ENCODE measurements at regions not wholly inside any gene's neighbourhood (a gene's known extent, or its start where the extent isn't known, plus 50 kb on each side); places are given as distances from the start of the nearest gene placed in this dataset.

DNA sequence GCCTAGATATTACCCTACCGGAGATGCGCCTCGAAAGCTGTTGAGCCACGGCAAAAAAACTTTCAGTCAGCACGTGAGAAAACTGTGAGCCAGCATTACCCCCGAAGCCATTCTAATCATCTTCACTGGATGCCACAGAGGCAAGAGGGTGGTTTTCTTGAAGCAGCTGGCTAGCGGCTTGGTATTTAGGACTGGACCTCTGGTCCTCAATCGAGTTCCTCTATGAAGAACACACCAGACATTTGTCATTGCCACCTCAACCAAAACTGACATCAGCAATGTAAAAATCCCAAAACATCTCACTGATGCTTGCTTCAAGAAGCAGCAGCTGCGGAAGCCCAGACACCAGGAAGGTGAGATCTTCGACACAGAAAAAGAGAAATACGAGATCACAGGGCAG is 52.8 kb upstream of the SLC66A3 start:
- Histone ChIP-seq H3K4me1 (no peaks in the 10 kb centered on the region), H3K4me3 (replicated peaks in 1 of 3) (no peak overlapping the region), H3K9me3 (no peaks in the 10 kb centered on the region), H3K27ac (no peak overlapping the region), H3K27me3 (no peaks in the 10 kb centered on the region), H3K36me3 (no peaks in the 10 kb centered on the region)
- intact Hi-C loops (cut with DNase I), result no loop called here
- TF ChIP-seq, protein P1, sequence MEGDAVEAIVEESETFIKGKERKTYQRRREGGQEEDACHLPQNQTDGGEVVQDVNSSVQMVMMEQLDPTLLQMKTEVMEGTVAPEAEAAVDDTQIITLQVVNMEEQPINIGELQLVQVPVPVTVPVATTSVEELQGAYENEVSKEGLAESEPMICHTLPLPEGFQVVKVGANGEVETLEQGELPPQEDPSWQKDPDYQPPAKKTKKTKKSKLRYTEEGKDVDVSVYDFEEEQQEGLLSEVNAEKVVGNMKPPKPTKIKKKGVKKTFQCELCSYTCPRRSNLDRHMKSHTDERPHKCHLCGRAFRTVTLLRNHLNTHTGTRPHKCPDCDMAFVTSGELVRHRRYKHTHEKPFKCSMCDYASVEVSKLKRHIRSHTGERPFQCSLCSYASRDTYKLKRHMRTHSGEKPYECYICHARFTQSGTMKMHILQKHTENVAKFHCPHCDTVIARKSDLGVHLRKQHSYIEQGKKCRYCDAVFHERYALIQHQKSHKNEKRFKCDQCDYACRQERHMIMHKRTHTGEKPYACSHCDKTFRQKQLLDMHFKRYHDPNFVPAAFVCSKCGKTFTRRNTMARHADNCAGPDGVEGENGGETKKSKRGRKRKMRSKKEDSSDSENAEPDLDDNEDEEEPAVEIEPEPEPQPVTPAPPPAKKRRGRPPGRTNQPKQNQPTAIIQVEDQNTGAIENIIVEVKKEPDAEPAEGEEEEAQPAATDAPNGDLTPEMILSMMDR (IDR thresholded peaks at IDR 0.05), result no peak
- no peak for TF ChIP-seq POLR2A (IDR thresholded peaks at IDR 0.05)
- 82 to 86% methylated on average over 11 of the region's 11 CpGs for WGBS, 2 donors
- DNase-seq, result no peak

DNA sequence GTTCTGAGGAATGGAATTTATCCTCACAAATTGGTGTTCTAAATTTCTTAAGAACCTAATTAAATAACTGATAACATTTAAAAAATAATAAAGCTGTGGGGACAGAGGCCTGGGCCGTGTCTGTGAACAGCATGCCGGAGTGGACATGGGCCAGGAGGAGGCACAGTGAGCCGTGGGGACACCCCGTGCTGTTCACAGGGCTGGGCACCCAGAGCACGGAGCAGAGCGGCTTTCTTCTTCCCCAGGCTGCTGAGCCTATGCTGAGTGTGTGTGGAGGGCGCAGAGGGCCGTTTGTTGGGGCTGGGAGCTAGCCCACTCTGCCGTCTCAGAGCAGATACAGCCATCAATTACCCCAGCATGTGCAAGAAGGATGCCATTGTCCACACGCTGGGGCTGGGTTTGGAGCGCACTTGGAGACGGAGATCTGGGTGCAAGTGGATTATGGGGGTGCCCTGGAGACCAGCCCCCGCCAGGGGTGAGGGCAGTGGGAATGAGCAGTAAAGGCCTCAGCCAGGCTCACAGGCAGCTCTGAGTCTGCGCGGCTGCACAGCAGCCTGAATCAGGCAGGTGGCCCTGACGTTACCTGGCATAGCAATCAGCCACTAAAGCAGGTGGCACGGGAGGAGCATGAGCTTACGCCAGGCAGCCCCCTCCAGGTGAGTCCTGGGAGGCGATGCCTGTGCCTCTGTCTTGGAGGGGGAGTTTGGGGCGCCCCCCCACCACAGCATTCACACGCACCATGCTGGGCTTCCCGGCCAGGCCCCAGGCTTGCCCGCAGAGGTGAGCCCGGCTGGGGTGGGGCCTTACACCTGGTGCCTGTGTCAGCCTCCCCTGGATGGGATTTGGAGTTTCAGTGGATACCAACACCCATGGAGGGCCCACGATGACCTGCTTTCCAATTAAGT is 52.1 kb upstream of the SLC66A3 start:
- no peaks in the 10 kb centered on the region for H3K36me3 ChIP-seq
- DNase-seq, result no peak
- no peak overlapping the region for H3K27ac ChIP-seq
- TF ChIP-seq, protein P1 (IDR thresholded peaks at IDR 0.05), result no peak
- no peak for TF ChIP-seq POLR2A (IDR thresholded peaks at IDR 0.05)
- WGBS, 2 donors, result 80 to 85% methylated on average over 18 to 20 of the region's 25 CpGs
- H3K27me3 ChIP-seq, result no peaks in the 10 kb centered on the region
- H3K4me3 ChIP-seq (replicated peaks in 1 of 3), result no peak overlapping the region
- intact Hi-C loops (cut with DNase I), result no loop called here
- H3K9me3 ChIP-seq, result no peaks in the 10 kb centered on the region
- no peaks in the 10 kb centered on the region for H3K4me1 ChIP-seq

DNA sequence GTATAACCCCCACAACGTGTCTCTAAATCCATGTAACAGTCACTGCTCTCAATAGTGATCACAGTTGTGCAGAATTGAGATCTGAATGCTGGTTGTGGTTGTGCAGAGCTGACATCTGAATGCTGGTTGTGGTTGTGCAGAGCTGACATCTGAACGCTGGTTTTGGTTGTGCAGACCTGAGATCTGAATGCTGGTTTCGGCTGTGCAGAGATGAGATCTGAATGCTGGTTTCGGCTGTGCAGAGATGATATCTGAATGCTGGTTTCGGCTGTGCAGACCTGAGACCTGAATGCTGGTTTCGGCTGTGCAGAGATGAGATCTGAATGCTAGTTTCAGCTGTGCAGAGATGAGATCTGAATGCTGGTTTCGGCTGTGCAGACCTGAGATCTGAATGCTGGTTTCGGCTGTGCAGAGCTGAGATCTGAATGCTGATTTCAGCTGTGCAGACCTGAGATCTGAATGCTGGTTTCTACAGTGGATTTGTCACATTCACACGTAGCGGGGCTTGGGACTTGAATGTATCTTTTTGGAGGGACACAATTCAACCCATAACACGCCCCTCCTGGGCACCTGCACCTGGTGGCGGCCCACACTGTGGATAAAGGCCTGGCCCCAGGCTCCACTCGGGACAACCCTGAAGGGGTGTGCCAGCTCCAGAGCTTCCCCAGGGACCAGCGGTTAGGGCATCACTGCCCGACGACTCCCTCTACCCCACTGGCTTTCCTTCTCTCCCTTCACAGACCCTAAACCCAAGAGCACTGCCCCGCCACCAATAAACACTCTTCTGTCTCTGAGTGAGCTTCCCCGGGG is 51.1 kb upstream of the SLC66A3 start:
- DNase-seq, result no peak
- Histone ChIP-seq H3K4me3 (replicated peaks in 1 of 3) (no peak overlapping the region), H3K27me3 (no peaks in the 10 kb centered on the region), H3K27ac (no peak overlapping the region), H3K9me3 (no peaks in the 10 kb centered on the region), H3K36me3 (no peaks in the 10 kb centered on the region), H3K4me1 (no peaks in the 10 kb centered on the region)
- TF ChIP-seq, protein P1 (IDR thresholded peaks at IDR 0.05), result no peak
- TF ChIP-seq POLR2A (IDR thresholded peaks at IDR 0.05), result no peak
- WGBS, 2 donors, result 87% methylated on average over 17 to 18 of the region's 18 CpGs
- intact Hi-C loops (cut with DNase I), result no loop called here

DNA sequence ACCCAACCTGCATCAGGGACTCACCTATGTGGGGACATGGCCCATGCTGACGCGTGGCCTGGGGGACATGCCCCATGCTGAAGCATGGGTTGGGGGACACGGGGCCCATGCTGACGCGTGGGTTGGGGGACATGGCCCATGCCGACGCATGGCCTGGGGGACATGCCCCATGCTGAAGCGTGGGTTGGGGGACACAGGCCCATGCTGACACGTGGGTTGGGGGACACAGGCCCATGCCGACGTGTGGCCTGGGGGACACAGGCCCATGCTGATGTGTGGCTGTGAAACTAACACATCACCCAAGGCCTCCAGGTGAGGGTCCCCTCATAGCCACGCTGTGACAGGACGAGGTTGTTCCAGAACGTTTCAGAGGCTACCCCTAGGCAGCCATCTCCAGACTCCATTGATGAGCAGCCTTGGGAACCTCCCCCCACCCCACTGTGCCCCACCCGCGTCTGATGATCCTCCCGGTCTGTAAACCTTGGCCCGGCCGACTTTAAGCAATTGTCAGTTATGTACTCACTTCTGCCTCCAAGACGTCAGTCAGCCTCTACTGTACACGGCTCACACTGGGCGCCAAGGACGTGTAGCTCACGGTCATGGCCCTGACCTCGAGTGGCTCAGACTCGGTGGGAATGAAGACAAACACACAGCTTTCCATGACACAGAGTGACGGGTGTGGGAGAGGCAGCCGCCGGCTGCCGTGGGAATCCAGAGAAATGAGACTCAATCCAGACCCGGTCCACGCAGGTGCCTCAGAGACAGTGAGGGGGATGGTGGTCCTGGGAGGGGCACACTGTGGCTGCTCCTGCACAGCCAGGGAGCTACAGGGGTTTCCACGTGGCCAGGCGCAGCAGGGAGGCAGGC is 50.2 kb upstream of the SLC66A3 start:
- Histone ChIP-seq H3K9me3 (no peaks in the 10 kb centered on the region), H3K27ac (no peak overlapping the region), H3K27me3 (no peaks in the 10 kb centered on the region), H3K4me1 (no peaks in the 10 kb centered on the region), H3K4me3 (replicated peaks in 1 of 3) (no peak overlapping the region), H3K36me3 (no peaks in the 10 kb centered on the region)
- TF ChIP-seq, protein P1 (IDR thresholded peaks at IDR 0.05), result no peak
- TF ChIP-seq POLR2A (IDR thresholded peaks at IDR 0.05), result no peak
- DNase-seq, result no peak
- intact Hi-C loops (cut with DNase I), result no loop called here
- WGBS, 2 donors, result 87 to 89% methylated on average over 25 to 32 of the region's 34 CpGs

All from thyroid gland (tissue), 4 donors.